MCF 10A (cell line): ENCODE measurements at regions not wholly inside any gene's neighbourhood (a gene's known extent, or its start where the extent isn't known, plus 50 kb on each side); places are given as distances from the start of the nearest gene placed in this dataset.

Experiments
- BruUV-seq: library from RNA; stranded (reverse); fragments of 400-500 nt; replicated peaks from 2 replicates; lab custom pipeline; 2021; lab: Mats Ljungman, UMichigan
- CTCF ChIA-PET: fragments of 300-600 bp; sonication (Branson Sonifier 250); formaldehyde crosslinking; extraction: SDS; loops from one replicate; lab custom pipeline; 2021; ENCODE audit warnings: antibody characterized with exemption, inconsistent platforms; lab: Yijun Ruan, JAX
- POLR2A ChIA-PET: fragments of 300-600, 350-650 bp; sonication (Branson Sonifier 250); formaldehyde crosslinking; extraction: SDS; loops from one replicate; lab custom pipeline; 2020; ENCODE audit warnings: antibody characterized with exemption, inconsistent platforms; lab: Yijun Ruan, JAX
- DNase-seq: peaks from one replicate; pipeline ENCODE4 v3.0.0-alpha.2; 2018; ENCODE audit not compliant: unreplicated experiment
- H3K27ac Mint-ChIP-seq: one replicate; pipeline ENCODE4 v1.8.0; 2022; ENCODE audit warnings: mild to moderate bottlenecking, low read depth, mixed read lengths; ENCODE audit not compliant: unreplicated experiment
- H3K27me3 Mint-ChIP-seq: one replicate; pipeline ENCODE4 v1.8.0; 2022; ENCODE audit warnings: mixed read lengths; ENCODE audit not compliant: insufficient read depth, unreplicated experiment
- H3K36me3 Mint-ChIP-seq: one replicate; pipeline ENCODE4 v1.8.0; 2022; ENCODE audit warnings: mild to moderate bottlenecking, moderate library complexity, mixed read lengths; ENCODE audit not compliant: insufficient read depth, unreplicated experiment
- H3K4me1 Mint-ChIP-seq: one replicate; pipeline ENCODE4 v1.8.0; 2022; ENCODE audit warnings: mixed read lengths; ENCODE audit not compliant: insufficient read depth, unreplicated experiment
- H3K4me3 Mint-ChIP-seq: one replicate; pipeline ENCODE4 v1.8.0; 2022; ENCODE audit warnings: mild to moderate bottlenecking, moderate library complexity, mixed read lengths; ENCODE audit not compliant: unreplicated experiment
- H3K9me3 Mint-ChIP-seq: one replicate; pipeline ENCODE4 v1.8.0; 2022; ENCODE audit warnings: mixed read lengths; ENCODE audit not compliant: unreplicated experiment
- CTCF ChIP-seq: fragments of 200-600 bp; IDR thresholded peaks from one replicate; pipeline ENCODE4 v1.8.0; 2022; ENCODE audit warnings: antibody characterized with exemption, mild to moderate bottlenecking; ENCODE audit not compliant: unreplicated experiment
- intact Hi-C: fragments of 100-400 bp; cut with micrococcal nuclease; formaldehyde crosslinking; loops from 2 replicates; pipeline ENCODE4 v1.14.1; 2022

- Mint-ChIP-seq H3K4me3 (no peak overlapping the region), H3K27me3 (no peaks in the 10 kb centered on the region), H3K27ac (no peak overlapping the region), H3K36me3 (peaks cover 12% of the 10 kb centered on the region), H3K9me3 (peaks cover 10% of the 10 kb centered on the region), H3K4me1 (no peaks in the 10 kb centered on the region)
- TF ChIP-seq CTCF: no peak
- DNase-seq: no peak
- ChIA-PET CTCF (interaction anchor here (0.6 to 0.7 kb wide), 2 partner anchors 18 to 73 kb away, joined by 3 to 5 read pairs; no protein-coding TSS in a partner anchor), POLR2A (interaction anchor here (0.5 kb wide), 1 partner anchor 1505 kb away, joined by 3 read pairs; no protein-coding TSS in a partner anchor)
- intact Hi-C loops: no loop called here
- no TSS peak for BruUV-seq
These were observed 68.0 kb upstream of the CIBAR2 start for GRCh38 chr16:85180047-85180826.

GRCh38 chr16:85180827-85181738, 68.8 kb upstream of the CIBAR2 start:
- no peaks in the 10 kb centered on the region for H3K4me1 Mint-ChIP-seq
- no peak for DNase-seq
- no peak for TF ChIP-seq CTCF
- peaks cover 10% of the 10 kb centered on the region for H3K9me3 Mint-ChIP-seq
- no TSS peak for BruUV-seq
- no peaks in the 10 kb centered on the region for H3K27me3 Mint-ChIP-seq
- H3K36me3 Mint-ChIP-seq: peaks cover 17% of the 10 kb centered on the region
- no peak overlapping the region for H3K4me3 Mint-ChIP-seq
- H3K27ac Mint-ChIP-seq: no peak overlapping the region
- ChIA-PET POLR2A (interaction anchor here (0.7 kb wide), 1 partner anchor 15 kb away, joined by 3 read pairs; no protein-coding TSS in a partner anchor), CTCF (no interaction called here)
- intact Hi-C loops: no loop called here

- no peak overlapping the region for H3K4me3 Mint-ChIP-seq
- H3K4me1 Mint-ChIP-seq: no peaks in the 10 kb centered on the region
- DNase-seq: no peak
- H3K27me3 Mint-ChIP-seq: no peaks in the 10 kb centered on the region
- ChIA-PET CTCF (no interaction called here), POLR2A (no interaction called here)
- peaks cover 17% of the 10 kb centered on the region for H3K36me3 Mint-ChIP-seq
- no peak for TF ChIP-seq CTCF
- intact Hi-C loops: no loop called here
- BruUV-seq: no TSS peak
- no peak overlapping the region for H3K27ac Mint-ChIP-seq
- H3K9me3 Mint-ChIP-seq: peaks cover 10% of the 10 kb centered on the region
These were observed 69.5 kb upstream of the CIBAR2 start for GRCh38 chr16:85181739-85182129.

GRCh38 chr16:85182286-85182685, 70.0 kb upstream of the CIBAR2 start:
- peaks cover 17% of the 10 kb centered on the region for H3K36me3 Mint-ChIP-seq
- no peak for TF ChIP-seq CTCF
- intact Hi-C loops: no loop called here
- POLR2A ChIA-PET: no interaction called here
- no TSS peak for BruUV-seq
- no peak overlapping the region for H3K27ac Mint-ChIP-seq
- H3K9me3 Mint-ChIP-seq: peaks cover 10% of the 10 kb centered on the region
- H3K27me3 Mint-ChIP-seq: no peaks in the 10 kb centered on the region
- no peaks in the 10 kb centered on the region for H3K4me1 Mint-ChIP-seq
- H3K4me3 Mint-ChIP-seq: no peak overlapping the region
- no peak for DNase-seq
- CTCF ChIA-PET: no interaction called here
